ENCODE measurements at regions not wholly inside any gene's neighbourhood (a gene's known extent, or its start where the extent isn't known, plus 50 kb on each side); places are given as distances from the start of the nearest gene placed in this dataset.

- CTCF ChIA-PET (ENCODE audit: low intra/inter-chr PET ratio, low total read pairs), result no interaction called here
- Histone ChIP-seq H3K27ac (ENCODE audit: extremely low read length, insufficient read depth, low read length) (no peak overlapping the region), H2AFZ (ENCODE audit: low read length) (no peak overlapping the region), H3K4me1 (ENCODE audit: insufficient read depth, low read length) (no peaks in the 10 kb centered on the region), H3K36me3 (replicated peaks in 1 of 2; ENCODE audit: control insufficient read depth in 1 of 2, insufficient read depth in 2 of 2, low read length in 2 of 2) (no peaks in the 10 kb centered on the region), H3K79me2 (ENCODE audit: insufficient read depth, low read length) (no peaks in the 10 kb centered on the region), H3K9me3 (ENCODE audit: low read length) (no peaks in the 10 kb centered on the region), H3K4me2 (ENCODE audit: low read depth, low read length) (no peak overlapping the region), H3K27me3 (ENCODE audit: control insufficient read depth in 1 of 2, insufficient read depth in 2 of 2, low read length in 2 of 2) (no peaks in the 10 kb centered on the region), H3K4me3 (replicated peaks in 1 of 3; ENCODE audit: insufficient read depth in 1 of 3, low read depth in 2 of 3, low read length in 3 of 3) (no peak overlapping the region), H4K20me1 (ENCODE audit: insufficient read depth, low read length) (no peaks in the 10 kb centered on the region), H3K9ac (ENCODE audit: insufficient read depth, low read depth, low read length) (no peak overlapping the region)
- POLR2A ChIA-PET, result no interaction called here
- intact Hi-C loops (cut with micrococcal nuclease; ENCODE audit: unreplicated experiment) (no loop called here), in situ Hi-C loops (cut with HindIII; ENCODE audit: extremely low pct_ligation_motif_present, low pct_unique_long_range_greater_than_20kb) (no loop called here)
- DNase-seq (ENCODE audit: low spot score), result no peak
- ATAC-seq, result no peak
- no peak for FAIRE-seq
- TF ChIP-seq SALL1 (CRISPR knock-in tag; IDR thresholded peaks at IDR 0.05) (no peak), FOXA1 (IDR thresholded peaks at IDR 0.05) (no peak), FOXA1 (CRISPR knock-in tag; IDR thresholded peaks at IDR 0.05) (no peak), ZSCAN30 (CRISPR knock-in tag; IDR thresholded peaks at IDR 0.05) (no peak), ZNF709 (CRISPR knock-in tag; IDR thresholded peaks at IDR 0.05) (no peak), SP5 (CRISPR knock-in tag; IDR thresholded peaks at IDR 0.05; ENCODE audit: borderline replicate concordance, low read depth) (no peak), XBP1 (CRISPR knock-in tag; IDR thresholded peaks at IDR 0.05) (no peak), ZNF691 (CRISPR knock-in tag; IDR thresholded peaks at IDR 0.05; ENCODE audit: borderline replicate concordance, low read depth) (no peak), MAFK (conservative IDR thresholded peaks at IDR 0.05 in 1 of 2, IDR thresholded peaks at IDR 0.05 in 1 of 2; ENCODE audit: low read length in 2 of 2) (no peak), ZNF335 (CRISPR knock-in tag; IDR thresholded peaks at IDR 0.05) (no peak), ZNF737 (CRISPR knock-in tag; IDR thresholded peaks at IDR 0.05; ENCODE audit: borderline replicate concordance) (no peak), RXRB (CRISPR knock-in tag; IDR thresholded peaks at IDR 0.05; ENCODE audit: borderline replicate concordance) (no peak), MEF2D (CRISPR knock-in tag; IDR thresholded peaks at IDR 0.05) (no peak), ZBTB20 (CRISPR knock-in tag; IDR thresholded peaks at IDR 0.05; ENCODE audit: borderline replicate concordance, low read depth) (no peak), KIAA2018 (CRISPR knock-in tag; IDR thresholded peaks at IDR 0.05; ENCODE audit: borderline replicate concordance) (no peak)
- TF ChIP-seq, protein P1, sequence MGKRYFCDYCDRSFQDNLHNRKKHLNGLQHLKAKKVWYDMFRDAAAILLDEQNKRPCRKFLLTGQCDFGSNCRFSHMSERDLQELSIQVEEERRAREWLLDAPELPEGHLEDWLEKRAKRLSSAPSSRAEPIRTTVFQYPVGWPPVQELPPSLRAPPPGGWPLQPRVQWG (CRISPR knock-in tag; IDR thresholded peaks at IDR 0.05; ENCODE audit: borderline replicate concordance, low read depth), result no peak
- TF ChIP-seq, protein P2, sequence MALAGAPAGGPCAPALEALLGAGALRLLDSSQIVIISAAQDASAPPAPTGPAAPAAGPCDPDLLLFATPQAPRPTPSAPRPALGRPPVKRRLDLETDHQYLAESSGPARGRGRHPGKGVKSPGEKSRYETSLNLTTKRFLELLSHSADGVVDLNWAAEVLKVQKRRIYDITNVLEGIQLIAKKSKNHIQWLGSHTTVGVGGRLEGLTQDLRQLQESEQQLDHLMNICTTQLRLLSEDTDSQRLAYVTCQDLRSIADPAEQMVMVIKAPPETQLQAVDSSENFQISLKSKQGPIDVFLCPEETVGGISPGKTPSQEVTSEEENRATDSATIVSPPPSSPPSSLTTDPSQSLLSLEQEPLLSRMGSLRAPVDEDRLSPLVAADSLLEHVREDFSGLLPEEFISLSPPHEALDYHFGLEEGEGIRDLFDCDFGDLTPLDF (CRISPR knock-in tag; IDR thresholded peaks at IDR 0.05), result no peak
- no TSS peak for BruUV-seq (replicated peaks)
- WGBS (ENCODE audit: low lambda C conversion rate), result 0% methylated on average over 1 of the region's 1 CpG
Observed at GRCh38 chr3:151578495-151578894, 117.6 kb upstream of the IGSF10 start.

All from HepG2 (cell line).